Bronchial epithelial cell (primary cell): ENCODE measurements at regions not wholly inside any gene's neighbourhood (a gene's known extent, or its start where the extent isn't known, plus 50 kb on each side); places are given as distances from the start of the nearest gene placed in this dataset.

Source experiments
- DNase-seq: peaks from one replicate; pipeline ENCODE4 v3.0.0-alpha.2; 2010; ENCODE audit warnings: low read depth
- FAIRE-seq: peaks from 2 replicates; lab custom pipeline; 2011; peaks lifted over from hg19 to GRCh38; lab: Jason Lieb, UNC
- H3K27me3 ChIP-seq: 2 replicates; pipeline ENCODE4 v1.5.1; 2011; ENCODE audit warnings: low read length; ENCODE audit not compliant: control insufficient read depth, insufficient read depth
- H3K36me3 ChIP-seq: 2 replicates; pipeline ENCODE4 v1.5.1; 2011; ENCODE audit warnings: low read length; ENCODE audit not compliant: control insufficient read depth, insufficient read depth
- H3K4me3 ChIP-seq: 2 replicates; pipeline ENCODE4 v1.5.1; 2011; ENCODE audit warnings: mild to moderate bottlenecking, low read depth, low read length, control low read depth
- TF ChIP-seq, protein P1 (sequence below): IDR thresholded peaks from 2 replicates; pipeline ENCODE4 v1.5.1; 2011; ENCODE audit warnings: mild to moderate bottlenecking, moderate library complexity, low read length, control low read depth, inconsistent platforms; ENCODE audit not compliant: insufficient read depth, severe bottlenecking

DNA sequence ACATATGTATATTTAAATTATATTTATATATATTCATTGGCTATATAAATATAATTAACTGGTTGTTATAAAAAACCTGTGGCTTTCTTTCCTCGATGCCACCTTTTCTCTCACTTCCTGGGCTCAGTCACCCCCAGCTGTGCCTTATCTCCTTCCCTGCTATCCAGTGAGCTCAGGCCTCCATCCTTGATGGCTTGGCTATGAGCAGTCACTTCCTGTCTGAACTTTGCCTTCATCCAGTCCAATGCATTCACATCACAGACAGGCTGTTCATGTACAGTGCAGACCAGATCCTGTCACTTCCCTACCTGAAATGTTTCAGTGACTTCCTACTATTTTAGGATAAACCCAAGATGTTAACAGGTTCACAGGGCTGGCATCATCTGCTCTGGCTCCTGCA is 115.3 kb upstream of the PRB2 start:
- H3K27me3 ChIP-seq: peaks cover 4% of the 10 kb centered on the region
- DNase-seq (no peak), FAIRE-seq (no peak)
- H3K36me3 ChIP-seq: no peaks in the 10 kb centered on the region
- H3K4me3 ChIP-seq: no peak overlapping the region
- TF ChIP-seq, protein P1, sequence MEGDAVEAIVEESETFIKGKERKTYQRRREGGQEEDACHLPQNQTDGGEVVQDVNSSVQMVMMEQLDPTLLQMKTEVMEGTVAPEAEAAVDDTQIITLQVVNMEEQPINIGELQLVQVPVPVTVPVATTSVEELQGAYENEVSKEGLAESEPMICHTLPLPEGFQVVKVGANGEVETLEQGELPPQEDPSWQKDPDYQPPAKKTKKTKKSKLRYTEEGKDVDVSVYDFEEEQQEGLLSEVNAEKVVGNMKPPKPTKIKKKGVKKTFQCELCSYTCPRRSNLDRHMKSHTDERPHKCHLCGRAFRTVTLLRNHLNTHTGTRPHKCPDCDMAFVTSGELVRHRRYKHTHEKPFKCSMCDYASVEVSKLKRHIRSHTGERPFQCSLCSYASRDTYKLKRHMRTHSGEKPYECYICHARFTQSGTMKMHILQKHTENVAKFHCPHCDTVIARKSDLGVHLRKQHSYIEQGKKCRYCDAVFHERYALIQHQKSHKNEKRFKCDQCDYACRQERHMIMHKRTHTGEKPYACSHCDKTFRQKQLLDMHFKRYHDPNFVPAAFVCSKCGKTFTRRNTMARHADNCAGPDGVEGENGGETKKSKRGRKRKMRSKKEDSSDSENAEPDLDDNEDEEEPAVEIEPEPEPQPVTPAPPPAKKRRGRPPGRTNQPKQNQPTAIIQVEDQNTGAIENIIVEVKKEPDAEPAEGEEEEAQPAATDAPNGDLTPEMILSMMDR: no peak

DNA sequence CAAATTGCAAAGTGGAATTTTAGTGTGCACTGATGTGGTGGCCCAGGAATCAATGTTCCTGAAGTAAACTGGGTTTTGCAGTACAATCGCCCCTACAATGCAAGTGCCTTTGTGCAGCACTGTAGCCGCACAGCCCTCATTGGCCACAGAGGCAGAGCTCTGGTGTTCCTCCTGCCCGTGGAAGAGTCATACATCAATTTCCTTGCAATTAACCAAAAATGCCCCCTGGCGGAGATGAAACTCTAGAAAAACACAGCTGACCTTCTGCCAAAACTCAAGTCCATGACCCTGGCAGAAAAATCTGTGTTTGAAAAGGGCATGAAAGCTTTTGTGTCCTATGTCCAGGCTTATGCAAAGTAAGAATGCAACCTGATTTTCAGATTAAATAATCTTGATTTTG is 117.9 kb upstream of the PRB2 start:
- Histone ChIP-seq H3K36me3 (no peaks in the 10 kb centered on the region), H3K27me3 (peaks cover 2% of the 10 kb centered on the region), H3K4me3 (no peak overlapping the region)
- FAIRE-seq (no peak), DNase-seq (peak; percentile 10)
- TF ChIP-seq, protein P1: no peak

DNA sequence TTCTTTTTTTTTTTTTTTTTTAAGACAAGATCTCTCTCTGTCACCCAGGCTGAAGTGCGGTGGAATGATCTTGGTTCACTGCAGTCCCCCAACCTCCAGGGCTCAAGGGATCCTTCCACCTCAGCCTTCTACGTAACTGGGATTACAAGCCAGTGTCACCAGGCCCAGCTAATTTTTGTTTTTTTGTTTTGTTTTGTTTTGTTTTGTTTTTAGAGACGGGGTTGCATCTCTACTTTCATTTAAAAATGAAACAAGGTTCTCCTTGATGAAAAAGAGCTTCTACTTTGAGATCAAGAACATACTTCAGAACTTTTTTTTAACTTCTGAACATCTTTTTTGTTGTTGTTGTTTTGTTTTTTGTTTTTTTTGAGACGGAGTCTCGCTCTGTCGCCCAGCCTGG is 121.7 kb upstream of the PRB2 start:
- H3K4me3 ChIP-seq: no peak overlapping the region
- FAIRE-seq (no peak), DNase-seq (no peak)
- no peaks in the 10 kb centered on the region for H3K36me3 ChIP-seq
- TF ChIP-seq, protein P1: no peak
- H3K27me3 ChIP-seq: peaks cover 2% of the 10 kb centered on the region

DNA sequence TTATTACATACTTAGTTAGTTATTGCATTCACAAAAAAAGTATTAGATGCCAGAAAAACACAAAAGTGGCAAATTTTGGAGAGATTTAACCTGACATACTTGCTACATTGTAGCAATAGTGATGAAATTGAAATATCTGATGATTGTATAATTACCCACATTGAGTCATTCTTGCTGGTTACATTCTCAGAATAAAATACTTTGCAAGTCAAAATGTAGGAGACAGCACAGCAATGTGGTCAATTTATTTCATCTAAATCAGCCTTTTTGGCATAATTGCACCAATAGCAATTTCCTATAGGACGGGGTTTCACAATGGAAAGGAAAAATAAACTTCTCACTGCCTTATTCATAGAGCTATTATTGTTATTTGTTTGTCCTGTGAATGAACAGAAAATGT is 125.0 kb upstream of the ETV6 start:
- Histone ChIP-seq H3K4me3 (no peak overlapping the region), H3K27me3 (peaks cover 3% of the 10 kb centered on the region), H3K36me3 (no peaks in the 10 kb centered on the region)
- no peak for DNase-seq
- no peak for FAIRE-seq
- TF ChIP-seq, protein P1: no peak

DNA sequence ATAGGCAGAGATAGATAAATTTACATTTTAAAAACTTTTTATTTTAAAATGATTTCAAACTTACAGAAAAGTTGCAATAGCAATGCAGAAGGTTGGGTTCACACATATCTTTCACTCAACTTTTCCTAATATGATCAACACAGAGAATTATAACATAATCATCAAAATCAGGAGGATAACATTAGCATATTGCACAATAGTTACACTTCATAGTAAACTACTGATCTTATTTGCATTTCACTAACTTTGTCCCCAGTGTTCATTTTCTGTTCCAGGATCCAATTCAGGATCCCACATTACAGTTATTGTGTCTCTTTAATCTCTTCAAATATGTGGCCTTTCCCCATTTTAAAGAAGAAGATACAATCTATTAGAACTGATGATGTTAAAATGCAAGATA is 115.4 kb upstream of the ETV6 start:
- TF ChIP-seq, protein P1: no peak
- no peak for FAIRE-seq
- Histone ChIP-seq H3K36me3 (no peaks in the 10 kb centered on the region), H3K27me3 (peaks cover 11% of the 10 kb centered on the region), H3K4me3 (no peak overlapping the region)
- no peak for DNase-seq

DNA sequence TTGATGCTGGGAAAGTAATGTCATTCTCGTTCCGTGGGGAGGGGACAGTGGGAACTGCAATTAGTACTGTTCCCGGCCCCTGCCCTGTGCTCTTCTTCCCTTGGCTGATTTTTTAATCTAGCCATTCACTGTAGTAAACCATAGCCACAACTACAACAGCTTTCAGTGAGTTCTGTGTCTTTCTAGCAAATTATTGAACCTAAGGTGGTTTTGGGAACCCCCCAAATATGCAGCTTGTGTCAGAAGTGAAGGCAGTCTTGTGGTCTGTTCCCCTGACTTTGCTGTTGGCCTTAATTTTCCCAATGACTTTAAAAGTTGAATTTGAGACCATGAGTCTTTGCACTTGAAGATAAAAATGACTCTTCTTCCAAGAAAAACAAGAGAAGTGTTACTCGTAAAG is 114.3 kb upstream of the ETV6 start:
- Histone ChIP-seq H3K27me3 (peaks cover 13% of the 10 kb centered on the region), H3K4me3 (no peak overlapping the region), H3K36me3 (no peaks in the 10 kb centered on the region)
- TF ChIP-seq, protein P1: no peak
- DNase-seq (no peak), FAIRE-seq (no peak)
